Breast epithelium (tissue), 4 donors: ENCODE measurements at regions not wholly inside any gene's neighbourhood (a gene's known extent, or its start where the extent isn't known, plus 50 kb on each side); places are given as distances from the start of the nearest gene placed in this dataset.

Source experiments
- DNase-seq, 2 donors: peaks; one replicate each; pipeline ENCODE4 v3.0.0-alpha.2; 2019; ENCODE audit warnings: low spot score in 2 of 2
- H3K27ac ChIP-seq, 2 donors: fragments of 200-600 bp; sonication (generic) in 1 of 2; one replicate each; pipeline ENCODE4 v1.5.1; 2016 to 2019; ENCODE audit warnings: mild to moderate bottlenecking in 1 of 2
- H3K27me3 ChIP-seq, 2 donors: fragments of 200-600 bp; sonication (generic) in 1 of 2; one replicate each; pipeline versions ENCODE4 v1.5.1 to v1.6.0; 2017 to 2019; ENCODE audit warnings: control low read depth in 1 of 2, mild to moderate bottlenecking in 1 of 2
- H3K36me3 ChIP-seq: fragments of 200-600 bp; one replicate; pipeline ENCODE4 v1.5.1; 2019
- H3K4me1 ChIP-seq, 2 donors: fragments of 200-600 bp; sonication (generic); one replicate each; pipeline ENCODE4 v1.5.1; 2016 to 2019; ENCODE audit warnings: control low read depth in 1 of 2
- H3K4me3 ChIP-seq, 3 donors: fragments of 200-600 bp; sonication (generic); 1 replicate in 2 of 3; 2 replicates in 1 of 3; pipeline ENCODE4 v1.5.1; 2016 to 2019; ENCODE audit warnings: mild to moderate bottlenecking in 3 of 3, moderate library complexity in 2 of 3
- H3K9me3 ChIP-seq, 2 donors: fragments of 200-600 bp; sonication (generic) in 1 of 2; one replicate each; pipeline ENCODE4 v1.5.1; 2016 to 2019; ENCODE audit warnings: control low read depth in 1 of 2
- POLR2A ChIP-seq: fragments of 450-650 bp; IDR thresholded peaks from one replicate; pipeline ENCODE4 v1.6.1; 2016; ENCODE audit warnings: antibody characterized with exemption, mild to moderate bottlenecking, moderate library complexity
- POLR2AphosphoS5 ChIP-seq, 3 donors: sonication (generic); formaldehyde crosslinking; IDR thresholded peaks; one replicate each; pipeline ENCODE4 v1.6.1; 2017; ENCODE audit warnings: antibody characterized with exemption in 3 of 3
- intact Hi-C: fragments of 100-400 bp; cut with DNase I; formaldehyde crosslinking; loops from one replicate; pipeline ENCODE4 v1.15.1; 2023; ENCODE audit warnings: low total_unique reads
- TF ChIP-seq, protein P1 (sequence below), 3 donors: fragments of 450-650 bp; IDR thresholded peaks; one replicate each; pipeline ENCODE4 v1.5.1; 2016 to 2017; ENCODE audit warnings: antibody characterized with exemption in 3 of 3, mild to moderate bottlenecking in 3 of 3, moderate library complexity in 3 of 3

DNA sequence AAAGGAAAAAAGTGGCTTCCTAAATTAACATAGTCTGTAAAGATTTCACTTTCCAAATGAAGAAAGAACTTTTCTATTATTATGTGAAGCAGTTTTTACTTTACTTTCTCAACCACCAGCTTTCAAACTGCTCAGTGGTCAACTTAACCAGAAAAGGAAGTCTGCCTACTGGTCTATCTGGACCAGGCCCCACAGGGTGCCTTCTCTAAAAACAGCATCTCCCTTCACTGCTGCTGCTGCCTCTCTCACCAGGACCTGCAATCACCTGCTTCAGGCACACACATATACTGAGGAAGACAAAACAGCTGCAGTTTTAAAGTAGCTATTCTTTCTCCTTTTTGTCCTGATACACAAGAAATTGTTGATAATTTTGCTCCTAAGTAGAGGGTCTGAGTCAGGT is 221.3 kb upstream of the DCC start:
- Histone ChIP-seq H3K9me3 (no peaks in the 10 kb centered on the region), H3K27ac (no peak overlapping the region), H3K4me3 (no peak overlapping the region), H3K27me3 (no peaks in the 10 kb centered on the region), H3K36me3 (no peaks in the 10 kb centered on the region), H3K4me1 (no peaks in the 10 kb centered on the region)
- no peak for TF ChIP-seq POLR2AphosphoS5 (IDR thresholded peaks at IDR 0.05)
- TF ChIP-seq, protein P1, sequence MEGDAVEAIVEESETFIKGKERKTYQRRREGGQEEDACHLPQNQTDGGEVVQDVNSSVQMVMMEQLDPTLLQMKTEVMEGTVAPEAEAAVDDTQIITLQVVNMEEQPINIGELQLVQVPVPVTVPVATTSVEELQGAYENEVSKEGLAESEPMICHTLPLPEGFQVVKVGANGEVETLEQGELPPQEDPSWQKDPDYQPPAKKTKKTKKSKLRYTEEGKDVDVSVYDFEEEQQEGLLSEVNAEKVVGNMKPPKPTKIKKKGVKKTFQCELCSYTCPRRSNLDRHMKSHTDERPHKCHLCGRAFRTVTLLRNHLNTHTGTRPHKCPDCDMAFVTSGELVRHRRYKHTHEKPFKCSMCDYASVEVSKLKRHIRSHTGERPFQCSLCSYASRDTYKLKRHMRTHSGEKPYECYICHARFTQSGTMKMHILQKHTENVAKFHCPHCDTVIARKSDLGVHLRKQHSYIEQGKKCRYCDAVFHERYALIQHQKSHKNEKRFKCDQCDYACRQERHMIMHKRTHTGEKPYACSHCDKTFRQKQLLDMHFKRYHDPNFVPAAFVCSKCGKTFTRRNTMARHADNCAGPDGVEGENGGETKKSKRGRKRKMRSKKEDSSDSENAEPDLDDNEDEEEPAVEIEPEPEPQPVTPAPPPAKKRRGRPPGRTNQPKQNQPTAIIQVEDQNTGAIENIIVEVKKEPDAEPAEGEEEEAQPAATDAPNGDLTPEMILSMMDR (IDR thresholded peaks at IDR 0.05) = no peak
- no peak for TF ChIP-seq POLR2A
- intact Hi-C loops = no loop called here
- DNase-seq = no peak

DNA sequence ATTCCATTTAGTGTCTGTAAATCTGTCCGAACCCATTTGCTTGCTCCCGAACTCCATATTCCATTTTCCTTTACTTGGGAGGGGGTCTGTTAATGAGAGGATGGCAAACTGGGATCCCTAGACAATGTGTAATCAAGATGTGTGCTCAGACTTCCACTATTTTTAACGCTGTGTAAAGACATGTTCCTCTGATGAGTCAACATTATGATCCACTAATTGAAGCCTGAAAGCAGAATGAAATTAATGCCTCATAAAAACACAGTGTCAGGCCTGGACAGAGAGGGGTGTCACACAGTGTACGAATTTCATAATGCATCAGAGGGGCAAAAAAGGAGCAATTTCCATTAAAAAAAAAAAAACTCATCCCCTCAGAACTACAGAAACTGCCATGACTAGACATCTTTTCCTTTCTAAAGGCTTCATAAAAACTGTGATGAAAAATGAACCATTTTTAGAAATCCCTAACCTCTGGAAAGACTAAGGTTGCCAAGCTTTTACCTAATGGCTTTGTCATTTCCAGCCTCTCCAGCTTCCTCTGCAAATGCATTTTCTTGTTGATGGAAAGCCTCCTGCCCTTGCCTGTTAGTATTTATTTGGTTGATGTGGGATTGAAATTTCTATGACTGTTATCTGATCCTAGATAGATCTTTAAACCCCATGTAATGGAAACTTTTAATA is 209.2 kb upstream of the DCC start:
- intact Hi-C loops = no loop called here

DNA sequence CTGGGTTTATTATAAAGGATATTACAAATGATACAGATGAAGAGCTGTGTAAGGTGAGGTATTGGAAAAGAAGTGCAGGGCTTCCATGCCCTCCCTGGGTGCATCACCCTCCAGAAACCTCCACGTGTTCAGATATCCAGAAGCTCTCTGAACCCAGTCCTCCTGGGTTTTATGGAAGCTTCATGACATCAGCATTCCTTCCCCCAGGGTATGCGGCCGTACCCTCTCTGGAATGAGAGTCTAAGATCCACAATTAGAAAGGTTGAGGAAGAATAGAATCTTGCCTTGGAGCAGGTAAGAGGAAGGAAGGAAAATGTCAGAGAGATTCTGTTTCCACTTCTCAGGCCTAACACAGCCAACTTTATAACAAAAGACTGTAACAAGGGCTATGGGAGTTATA is 208.2 kb upstream of the DCC start:
- H3K27me3 ChIP-seq = no peaks in the 10 kb centered on the region
- H3K27ac ChIP-seq = no peak overlapping the region
- DNase-seq = no peak
- TF ChIP-seq POLR2A = no peak
- no peak for TF ChIP-seq POLR2AphosphoS5 (IDR thresholded peaks at IDR 0.05)
- TF ChIP-seq, protein P1 (IDR thresholded peaks at IDR 0.05) = no peak
- H3K36me3 ChIP-seq = no peaks in the 10 kb centered on the region
- peaks cover 0 to 10% of the 10 kb centered on the region in 2 donors for H3K9me3 ChIP-seq
- H3K4me3 ChIP-seq = no peak overlapping the region
- intact Hi-C loops = no loop called here
- no peaks in the 10 kb centered on the region for H3K4me1 ChIP-seq

More for the DNA sequence above, 209.2 kb upstream of the DCC start:
- no peak for DNase-seq
- H3K4me3 ChIP-seq = no peak overlapping the region
- H3K27ac ChIP-seq = no peak overlapping the region
- no peaks in the 10 kb centered on the region for H3K4me1 ChIP-seq
- no peaks in the 10 kb centered on the region for H3K27me3 ChIP-seq
- TF ChIP-seq, protein P1 (IDR thresholded peaks at IDR 0.05) = no peak
- TF ChIP-seq POLR2AphosphoS5 (IDR thresholded peaks at IDR 0.05) (no peak), POLR2A (no peak)
- peaks cover 0 to 5% of the 10 kb centered on the region in 2 donors for H3K9me3 ChIP-seq
- H3K36me3 ChIP-seq = no peaks in the 10 kb centered on the region

DNA sequence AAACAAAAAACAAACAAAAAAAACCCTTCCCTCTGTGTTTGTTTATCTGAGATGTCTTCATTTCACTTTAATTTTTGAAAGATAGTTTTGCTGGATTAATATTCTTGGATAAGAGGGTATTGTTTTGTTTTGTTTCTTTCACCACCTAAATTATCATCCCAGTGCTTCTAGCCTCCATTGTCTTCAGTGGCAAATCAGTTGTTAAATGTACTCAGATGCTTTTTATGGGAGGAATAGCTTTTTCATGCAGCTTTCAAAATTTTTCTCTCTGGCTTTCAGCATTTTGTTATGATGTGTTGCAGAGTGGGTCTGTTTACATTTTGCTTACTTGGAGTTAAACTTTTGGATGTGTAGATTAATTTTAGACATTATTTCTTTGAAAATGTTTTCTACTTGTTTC is 203.5 kb upstream of the DCC start:
- intact Hi-C loops = no loop called here
- no peak for DNase-seq

DNA sequence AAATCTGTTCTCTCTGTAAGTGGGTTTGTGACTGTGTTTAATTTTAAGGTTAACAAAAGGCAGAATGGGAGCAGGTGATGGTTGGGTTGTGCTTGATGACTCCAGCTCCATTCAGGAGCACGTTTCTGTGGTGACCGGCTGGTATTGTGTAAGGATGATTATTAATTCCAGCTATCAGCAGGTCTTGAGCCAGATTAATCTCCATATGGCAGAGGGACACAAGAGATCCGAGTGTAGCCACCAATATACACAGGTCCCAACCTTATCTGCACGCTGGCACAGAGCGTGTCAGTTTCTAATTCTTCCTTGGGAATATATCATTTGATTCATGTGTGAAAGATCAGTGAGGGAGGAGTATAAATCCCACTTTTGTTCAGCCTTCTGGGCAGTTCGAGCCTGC is 199.0 kb upstream of the DCC start:
- H3K4me1 ChIP-seq = no peaks in the 10 kb centered on the region
- intact Hi-C loops = no loop called here
- H3K36me3 ChIP-seq = no peaks in the 10 kb centered on the region
- peaks cover 5 to 30% of the 10 kb centered on the region in 2 donors for H3K9me3 ChIP-seq
- H3K4me3 ChIP-seq = no peak overlapping the region
- no peak for DNase-seq
- TF ChIP-seq, protein P1 (IDR thresholded peaks at IDR 0.05) = no peak
- no peak for TF ChIP-seq POLR2AphosphoS5 (IDR thresholded peaks at IDR 0.05)
- TF ChIP-seq POLR2A = no peak
- no peak overlapping the region for H3K27ac ChIP-seq
- no peaks in the 10 kb centered on the region for H3K27me3 ChIP-seq

More for the DNA sequence above, 203.5 kb upstream of the DCC start:
- TF ChIP-seq POLR2A (no peak), POLR2AphosphoS5 (IDR thresholded peaks at IDR 0.05) (no peak)
- TF ChIP-seq, protein P1 (IDR thresholded peaks at IDR 0.05) = no peak
- Histone ChIP-seq H3K9me3 (peaks cover 5 to 21% of the 10 kb centered on the region in 2 donors), H3K27me3 (no peaks in the 10 kb centered on the region), H3K4me1 (no peaks in the 10 kb centered on the region), H3K27ac (no peak overlapping the region), H3K36me3 (no peaks in the 10 kb centered on the region), H3K4me3 (no peak overlapping the region)
